ENCODE measurements at regions not wholly inside any gene's neighbourhood (a gene's known extent, or its start where the extent isn't known, plus 50 kb on each side); places are given as distances from the start of the nearest gene placed in this dataset.

GRCh38 chr2:59308108-59308507, 1067.0 kb upstream of the FANCL start:
- TF ChIP-seq CTCF (conservative IDR thresholded peaks at IDR 0.05): no peak
- TF ChIP-seq EZH2 (IDR thresholded peaks at IDR 0.05; ENCODE audit: low read depth): no peak

Measured in PC-9 (cell line).